ENCODE measurements at regions not wholly inside any gene's neighbourhood (a gene's known extent, or its start where the extent isn't known, plus 50 kb on each side); places are given as distances from the start of the nearest gene placed in this dataset.

- intact Hi-C loops (cut with micrococcal nuclease; ENCODE audit: unreplicated experiment) = no loop called here
- no peaks in the 10 kb centered on the region for H3K9me3 ChIP-seq
- H3K4me3 Mint-ChIP-seq (ENCODE audit: unreplicated experiment) = no peak overlapping the region
Observed at GRCh38 chr4:157911662-157912061, 261.2 kb downstream of the GASK1B start.

GRCh38 chr4:157908691-157909090, 264.1 kb downstream of the GASK1B start:
- no peak overlapping the region for H3K4me3 Mint-ChIP-seq (ENCODE audit: unreplicated experiment)
- no peak for DNase-seq
- Histone ChIP-seq H3K36me3 (ENCODE audit: control insufficient read depth, insufficient read depth, low read length) (no peaks in the 10 kb centered on the region), H3K9me3 (no peaks in the 10 kb centered on the region), H3K4me1 (no peaks in the 10 kb centered on the region), H3K27me3 (replicated peaks; ENCODE audit: control insufficient read depth, insufficient read depth, low read length) (no peaks in the 10 kb centered on the region), H3K4me3 (ENCODE audit: low read depth, low read length) (no peak overlapping the region)
- intact Hi-C loops (cut with micrococcal nuclease; ENCODE audit: unreplicated experiment) = no loop called here
- no TSS peak for BruUV-seq (replicated peaks)
- POLR2A ChIA-PET = no interaction called here
- CTCF ChIA-PET = no interaction called here
- no peak overlapping the region for H3K27ac Mint-ChIP-seq (ENCODE audit: unreplicated experiment)
- no peak for TF ChIP-seq CTCF (IDR thresholded peaks at IDR 0.05; ENCODE audit: insufficient read depth in 1 of 2, low read depth in 1 of 2, low read length in 1 of 2, severe bottlenecking in 1 of 2, unreplicated experiment in 1 of 2)
- no peaks in the 10 kb centered on the region for H3K27me3 Mint-ChIP-seq (ENCODE audit: insufficient read depth, unreplicated experiment)
- no peaks in the 10 kb centered on the region for H3K4me1 Mint-ChIP-seq (ENCODE audit: low read depth, unreplicated experiment)
- H3K9me3 Mint-ChIP-seq (ENCODE audit: unreplicated experiment) = no peaks in the 10 kb centered on the region
- H3K36me3 Mint-ChIP-seq (ENCODE audit: insufficient read depth, unreplicated experiment) = no peaks in the 10 kb centered on the region

More at GRCh38 chr4:157911662-157912061, 261.2 kb downstream of the GASK1B start:
- no peak overlapping the region for H3K27ac Mint-ChIP-seq (ENCODE audit: unreplicated experiment)
- no TSS peak for BruUV-seq (replicated peaks)
- no peaks in the 10 kb centered on the region for H3K4me1 Mint-ChIP-seq (ENCODE audit: low read depth, unreplicated experiment)
- no peak for DNase-seq
- Histone ChIP-seq H3K36me3 (ENCODE audit: control insufficient read depth, insufficient read depth, low read length) (no peaks in the 10 kb centered on the region), H3K27me3 (replicated peaks; ENCODE audit: control insufficient read depth, insufficient read depth, low read length) (no peaks in the 10 kb centered on the region), H3K4me3 (ENCODE audit: low read depth, low read length) (no peak overlapping the region), H3K4me1 (no peaks in the 10 kb centered on the region)
- H3K36me3 Mint-ChIP-seq (ENCODE audit: insufficient read depth, unreplicated experiment) = no peaks in the 10 kb centered on the region
- no peak for TF ChIP-seq CTCF (IDR thresholded peaks at IDR 0.05; ENCODE audit: insufficient read depth in 1 of 2, low read depth in 1 of 2, low read length in 1 of 2, severe bottlenecking in 1 of 2, unreplicated experiment in 1 of 2)
- H3K27me3 Mint-ChIP-seq (ENCODE audit: insufficient read depth, unreplicated experiment) = no peaks in the 10 kb centered on the region
- H3K9me3 Mint-ChIP-seq (ENCODE audit: unreplicated experiment) = no peaks in the 10 kb centered on the region
- POLR2A ChIA-PET = no interaction called here
- CTCF ChIA-PET = no interaction called here

- H3K9me3 ChIP-seq = no peaks in the 10 kb centered on the region
- TF ChIP-seq CTCF (IDR thresholded peaks at IDR 0.05; ENCODE audit: insufficient read depth in 1 of 2, low read depth in 1 of 2, low read length in 1 of 2, severe bottlenecking in 1 of 2, unreplicated experiment in 1 of 2) = no peak
- POLR2A ChIA-PET = no interaction called here
- DNase-seq = no peak
- intact Hi-C loops (cut with micrococcal nuclease; ENCODE audit: unreplicated experiment) = no loop called here
- Mint-ChIP-seq H3K36me3 (ENCODE audit: insufficient read depth, unreplicated experiment) (no peaks in the 10 kb centered on the region), H3K27ac (ENCODE audit: unreplicated experiment) (no peak overlapping the region), H3K9me3 (ENCODE audit: unreplicated experiment) (no peaks in the 10 kb centered on the region), H3K27me3 (ENCODE audit: insufficient read depth, unreplicated experiment) (no peaks in the 10 kb centered on the region), H3K4me1 (ENCODE audit: low read depth, unreplicated experiment) (no peaks in the 10 kb centered on the region), H3K4me3 (ENCODE audit: unreplicated experiment) (no peak overlapping the region)
- H3K36me3 ChIP-seq (ENCODE audit: control insufficient read depth, insufficient read depth, low read length) = no peaks in the 10 kb centered on the region
- BruUV-seq (replicated peaks) = no TSS peak
- CTCF ChIA-PET = no interaction called here
- no peak overlapping the region for H3K4me3 ChIP-seq (ENCODE audit: low read depth, low read length)
- no peaks in the 10 kb centered on the region for H3K27me3 ChIP-seq (replicated peaks; ENCODE audit: control insufficient read depth, insufficient read depth, low read length)
- no peaks in the 10 kb centered on the region for H3K4me1 ChIP-seq
Observed at GRCh38 chr4:157908031-157908430, 264.8 kb downstream of the GASK1B start.
